GM12872 (cell line): ENCODE measurements at regions not wholly inside any gene's neighbourhood (a gene's known extent, or its start where the extent isn't known, plus 50 kb on each side); places are given as distances from the start of the nearest gene placed in this dataset.

Source experiments
- TF ChIP-seq, protein P1 (sequence below): IDR thresholded peaks from 3 replicates; pipeline ENCODE4 v1.5.1; 2011; ENCODE audit warnings: low read depth, mild to moderate bottlenecking, low read length, moderate library complexity; ENCODE audit not compliant: insufficient read depth

DNA sequence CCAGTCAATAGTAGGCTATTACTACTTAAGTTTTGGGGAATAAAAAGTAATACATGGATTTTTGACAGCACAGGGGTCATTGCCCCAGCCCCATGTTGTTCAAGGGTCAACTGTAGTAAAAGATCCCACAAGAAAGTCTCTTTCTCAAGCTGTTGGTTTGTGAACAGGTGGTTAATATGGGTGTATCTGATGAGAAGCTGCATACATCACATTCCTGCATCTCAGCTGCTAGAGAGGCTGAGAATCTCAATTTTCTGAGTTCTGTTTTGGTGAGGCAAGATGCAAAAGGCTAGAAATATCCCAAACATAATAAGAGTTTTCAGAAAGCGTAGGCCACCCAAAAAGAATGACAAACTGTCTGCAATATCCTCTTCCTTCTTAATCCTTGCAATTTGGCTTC is 76.8 kb upstream of the DAPK1 start:
- TF ChIP-seq, protein P1, sequence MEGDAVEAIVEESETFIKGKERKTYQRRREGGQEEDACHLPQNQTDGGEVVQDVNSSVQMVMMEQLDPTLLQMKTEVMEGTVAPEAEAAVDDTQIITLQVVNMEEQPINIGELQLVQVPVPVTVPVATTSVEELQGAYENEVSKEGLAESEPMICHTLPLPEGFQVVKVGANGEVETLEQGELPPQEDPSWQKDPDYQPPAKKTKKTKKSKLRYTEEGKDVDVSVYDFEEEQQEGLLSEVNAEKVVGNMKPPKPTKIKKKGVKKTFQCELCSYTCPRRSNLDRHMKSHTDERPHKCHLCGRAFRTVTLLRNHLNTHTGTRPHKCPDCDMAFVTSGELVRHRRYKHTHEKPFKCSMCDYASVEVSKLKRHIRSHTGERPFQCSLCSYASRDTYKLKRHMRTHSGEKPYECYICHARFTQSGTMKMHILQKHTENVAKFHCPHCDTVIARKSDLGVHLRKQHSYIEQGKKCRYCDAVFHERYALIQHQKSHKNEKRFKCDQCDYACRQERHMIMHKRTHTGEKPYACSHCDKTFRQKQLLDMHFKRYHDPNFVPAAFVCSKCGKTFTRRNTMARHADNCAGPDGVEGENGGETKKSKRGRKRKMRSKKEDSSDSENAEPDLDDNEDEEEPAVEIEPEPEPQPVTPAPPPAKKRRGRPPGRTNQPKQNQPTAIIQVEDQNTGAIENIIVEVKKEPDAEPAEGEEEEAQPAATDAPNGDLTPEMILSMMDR = no peak

DNA sequence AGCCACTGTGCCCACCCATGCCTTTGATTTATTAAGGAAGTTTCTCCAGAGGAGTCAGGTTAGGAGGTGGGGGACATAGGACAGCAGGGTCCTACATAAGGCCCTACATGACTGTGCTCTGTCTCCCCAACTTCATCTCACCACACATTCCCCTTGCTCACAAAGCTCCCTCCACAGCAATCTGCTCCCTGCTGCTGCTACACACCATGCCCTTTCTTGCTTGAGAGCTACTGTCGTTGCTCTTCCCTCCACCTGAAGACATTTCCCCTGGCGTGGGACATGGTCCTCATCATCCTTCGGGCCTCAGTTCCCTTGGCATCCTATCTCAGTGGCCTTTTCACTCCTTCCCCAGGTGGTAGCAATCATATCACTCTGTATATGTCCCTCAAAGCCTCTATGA is 75.9 kb upstream of the DAPK1 start:
- TF ChIP-seq, protein P1 = no peak

DNA sequence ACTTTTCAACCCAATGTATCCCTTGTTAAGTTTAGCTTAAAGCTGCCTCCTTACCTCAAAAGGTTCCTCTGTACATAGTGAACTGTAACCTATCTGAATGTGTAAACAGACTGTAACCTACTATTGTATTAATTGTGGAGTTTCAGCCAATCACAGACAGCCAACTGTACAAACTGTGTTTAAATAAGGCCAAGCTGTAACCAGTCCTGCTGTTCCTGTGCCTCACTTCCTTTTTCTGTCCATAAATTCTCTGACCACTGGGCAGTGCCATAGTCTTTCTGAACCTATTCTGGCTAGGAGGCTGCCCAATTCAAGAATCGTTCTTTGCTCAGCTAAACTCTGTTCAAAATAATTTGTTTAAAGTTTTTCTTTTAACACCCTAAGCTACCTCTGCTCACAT is 74.7 kb upstream of the DAPK1 start:
- TF ChIP-seq, protein P1 = no peak

DNA sequence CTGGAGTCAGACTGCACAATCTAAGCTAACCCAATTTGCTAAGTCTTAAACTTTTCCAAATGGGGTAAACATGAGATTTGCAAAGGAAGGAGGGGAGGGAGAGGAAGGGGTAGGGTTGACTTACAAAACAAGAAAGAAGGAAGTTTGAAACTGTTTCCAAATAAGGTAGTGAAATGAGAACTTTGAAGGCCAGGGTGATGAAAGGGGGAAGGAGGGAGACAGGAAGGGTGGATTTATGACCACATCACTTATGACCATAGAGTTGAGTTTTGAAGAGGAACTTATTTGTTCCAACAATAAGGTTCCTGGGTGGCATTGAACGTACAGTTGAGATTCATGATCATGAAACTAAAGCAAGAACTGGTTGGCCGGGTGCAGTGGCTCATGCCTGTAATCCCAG is 72.5 kb upstream of the DAPK1 start:
- TF ChIP-seq, protein P1 = no peak

DNA sequence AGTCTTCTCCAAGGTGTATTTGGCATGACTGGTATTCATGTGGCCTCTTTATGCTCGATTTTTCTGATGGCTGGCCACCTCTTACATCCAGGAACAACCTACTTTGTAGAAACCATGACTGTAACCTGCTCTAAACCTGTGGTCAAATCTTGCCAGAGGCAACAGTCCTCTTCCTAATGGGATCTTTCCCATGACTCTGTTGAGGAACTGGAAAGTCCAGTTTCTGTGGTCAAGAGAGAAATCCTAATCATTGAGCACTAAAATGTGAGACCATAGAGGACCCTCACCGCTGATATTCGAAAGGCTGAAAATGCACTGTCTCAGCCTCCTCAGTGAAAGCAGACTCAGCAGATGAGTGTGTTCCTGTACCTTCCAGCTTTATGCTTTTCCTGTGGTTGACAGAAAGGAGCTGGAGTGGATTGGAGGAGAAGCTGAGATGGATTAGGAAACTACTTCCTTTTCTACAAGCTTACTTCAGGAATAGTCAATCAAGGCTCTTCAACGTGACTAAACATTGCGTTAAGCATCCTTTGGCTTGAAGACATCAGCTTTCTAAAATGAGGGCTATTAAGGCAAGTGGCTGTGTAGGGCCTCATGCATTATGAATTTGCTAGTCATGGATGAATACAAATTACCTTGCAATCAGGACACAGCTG is 69.7 kb upstream of the DAPK1 start:
- TF ChIP-seq, protein P1 = no peak

DNA sequence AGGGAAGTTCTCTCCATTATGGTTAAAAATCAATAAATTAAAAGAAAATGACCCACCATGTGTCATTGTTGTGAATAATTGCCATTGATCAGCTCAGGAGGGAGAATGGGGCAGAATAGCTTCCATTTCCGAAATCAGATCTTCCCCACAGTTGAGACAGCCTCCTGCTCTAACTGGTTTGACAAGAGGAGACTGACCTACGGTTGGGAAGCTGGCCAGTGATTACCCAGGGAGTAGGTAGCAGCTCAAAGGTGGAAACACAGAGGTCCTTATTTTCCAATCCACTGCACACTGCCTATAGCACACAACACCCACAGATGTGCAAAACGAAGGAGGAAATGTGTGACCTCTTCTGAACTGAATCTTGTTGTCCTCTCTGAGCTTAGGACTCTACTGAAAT is 69.0 kb upstream of the DAPK1 start:
- TF ChIP-seq, protein P1 = no peak

DNA sequence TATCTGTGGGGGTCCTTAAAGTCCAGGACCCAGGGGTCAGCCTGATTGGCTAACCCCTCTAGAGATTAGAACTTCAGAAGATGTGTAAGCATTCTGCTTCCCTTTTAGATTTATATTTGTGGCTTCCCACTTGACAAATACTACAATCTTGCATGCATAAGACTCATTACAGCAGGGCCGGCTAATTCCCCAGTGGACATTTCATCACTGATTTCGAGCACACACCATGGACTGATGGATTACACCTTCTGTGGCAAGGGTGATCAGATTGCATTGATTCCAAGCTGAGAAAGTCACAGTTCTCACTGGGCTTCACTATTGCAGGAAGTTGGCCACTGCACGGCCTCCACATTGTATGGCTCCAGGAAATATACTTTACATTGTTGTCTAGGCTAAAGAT is 65.8 kb upstream of the DAPK1 start:
- TF ChIP-seq, protein P1 = no peak
